ENCODE measurements at regions not wholly inside any gene's neighbourhood (a gene's known extent, or its start where the extent isn't known, plus 50 kb on each side); places are given as distances from the start of the nearest gene placed in this dataset.
A peak's percentile ranks its signal among the peaks of the same experiment; 100 is the strongest.
"Not testable (repeated sequence)": the region's sequence is repeated elsewhere in the genome, so short reads cannot be mapped to it uniquely, and the experiment has no call there.

- DNase-seq (ENCODE audit: extremely low read depth in 1 of 11, low read depth in 9 of 11, low spot score in 4 of 11), result no peak
Measured at GRCh38 chr10:25076506-25077177, 60.2 kb downstream of the THNSL1 start.

GRCh38 chr10:25078658-25079431 is 62.4 kb downstream of the THNSL1 start:
- DNase-seq (ENCODE audit: extremely low read depth in 1 of 11, low read depth in 9 of 11, low spot score in 4 of 11), result no peak

- DNase-seq (ENCODE audit: extremely low read depth in 1 of 11, low read depth in 9 of 11, low spot score in 4 of 11), result peak; percentile 66 to 86 (median 79)
Measured at GRCh38 chr10:25080880-25081581, 64.6 kb downstream of the THNSL1 start.

- DNase-seq (ENCODE audit: extremely low read depth in 1 of 11, low read depth in 9 of 11, low spot score in 4 of 11), result peak in 3 of 11 donors; percentile 13 to 38 (median 33)
Measured at GRCh38 chr10:25082276-25083204, 66.1 kb downstream of the THNSL1 start.

- no peak for DNase-seq (ENCODE audit: extremely low read depth in 1 of 11, low read depth in 9 of 11, low spot score in 4 of 11)
Measured at GRCh38 chr10:25083546-25084111, 67.2 kb downstream of the THNSL1 start.

- DNase-seq (ENCODE audit: extremely low read depth in 1 of 11, low read depth in 9 of 11, low spot score in 4 of 11), result no peak
Measured at GRCh38 chr10:25084447-25084846, 68.0 kb downstream of the THNSL1 start.

GRCh38 chr10:25094590-25094989 is 78.2 kb downstream of the THNSL1 start:
- DNase-seq (ENCODE audit: extremely low read depth in 1 of 11, low read depth in 9 of 11, low spot score in 4 of 11), result no peak

- DNase-seq (ENCODE audit: extremely low read depth in 1 of 11, low read depth in 9 of 11, low spot score in 4 of 11), result no peak
Measured at GRCh38 chr10:25097669-25098411, 77.0 kb upstream of the GPR158 start.

GRCh38 chr10:25100141-25100540 is 74.7 kb upstream of the GPR158 start:
- no peak for DNase-seq (ENCODE audit: extremely low read depth in 1 of 11, low read depth in 9 of 11, low spot score in 4 of 11)

- no peak for DNase-seq (ENCODE audit: extremely low read depth in 1 of 11, low read depth in 9 of 11, low spot score in 4 of 11)
Measured at GRCh38 chr10:25101461-25102146, 73.2 kb upstream of the GPR158 start.

GRCh38 chr10:25102147-25102822 is 72.5 kb upstream of the GPR158 start:
- DNase-seq (ENCODE audit: extremely low read depth in 1 of 11, low read depth in 9 of 11, low spot score in 4 of 11), result no peak

- no peak for DNase-seq (ENCODE audit: extremely low read depth in 1 of 11, low read depth in 9 of 11, low spot score in 4 of 11)
Measured at GRCh38 chr10:25103703-25104102, 71.1 kb upstream of the GPR158 start.

- DNase-seq (ENCODE audit: extremely low read depth in 1 of 11, low read depth in 9 of 11, low spot score in 4 of 11), result no peak
Measured at GRCh38 chr10:25104441-25104840, 70.4 kb upstream of the GPR158 start.

- no peak for DNase-seq (ENCODE audit: extremely low read depth in 1 of 11, low read depth in 9 of 11, low spot score in 4 of 11)
Measured at GRCh38 chr10:25105262-25105661, 69.5 kb upstream of the GPR158 start.

- DNase-seq (ENCODE audit: extremely low read depth in 1 of 11, low read depth in 9 of 11, low spot score in 4 of 11), result no peak
Measured at GRCh38 chr10:25105743-25106260, 69.0 kb upstream of the GPR158 start.

- no peak for DNase-seq (ENCODE audit: extremely low read depth in 1 of 11, low read depth in 9 of 11, low spot score in 4 of 11)
Measured at GRCh38 chr10:25107756-25108155, 67.0 kb upstream of the GPR158 start.

GRCh38 chr10:25109896-25110295 is 64.9 kb upstream of the GPR158 start:
- DNase-seq (ENCODE audit: extremely low read depth in 1 of 11, low read depth in 9 of 11, low spot score in 4 of 11), result not testable (repeated sequence)

All from renal cortex interstitium (tissue), 11 donors.